Esophagus squamous epithelium (tissue), 4 donors: ENCODE measurements at regions not wholly inside any gene's neighbourhood (a gene's known extent, or its start where the extent isn't known, plus 50 kb on each side); places are given as distances from the start of the nearest gene placed in this dataset.

Source experiments
- CTCF ChIP-seq, 6 experiments: fragments of 450-650 bp in 4 of 6; fragments of 200-600 bp in 2 of 6; sonication (generic) in 2 of 6; IDR thresholded peaks; one replicate each; pipeline ENCODE4 v1.5.1; 2016 to 2019; ENCODE audit warnings: antibody characterized with exemption in 6 of 6, mild to moderate bottlenecking in 4 of 6, moderate library complexity in 4 of 6
- POLR2A ChIP-seq, 4 donors: fragments of 450-650 bp; IDR thresholded peaks; one replicate each; pipeline ENCODE4 v1.6.1; 2017; ENCODE audit warnings: antibody characterized with exemption in 4 of 4, mild to moderate bottlenecking in 4 of 4, moderate library complexity in 3 of 4

GRCh38 chr1:237953238-237953637 lies 62.5 kb upstream of the ZP4 start:
- peak in 4 of 6 experiments; percentile 18 to 51 (median 24) for TF ChIP-seq CTCF (IDR thresholded peaks at IDR 0.05)
- TF ChIP-seq POLR2A (IDR thresholded peaks at IDR 0.05) = no peak
